ENCODE measurements at regions not wholly inside any gene's neighbourhood (a gene's known extent, or its start where the extent isn't known, plus 50 kb on each side); places are given as distances from the start of the nearest gene placed in this dataset.
A peak's percentile ranks its signal among the peaks of the same experiment; 100 is the strongest.

DNA sequence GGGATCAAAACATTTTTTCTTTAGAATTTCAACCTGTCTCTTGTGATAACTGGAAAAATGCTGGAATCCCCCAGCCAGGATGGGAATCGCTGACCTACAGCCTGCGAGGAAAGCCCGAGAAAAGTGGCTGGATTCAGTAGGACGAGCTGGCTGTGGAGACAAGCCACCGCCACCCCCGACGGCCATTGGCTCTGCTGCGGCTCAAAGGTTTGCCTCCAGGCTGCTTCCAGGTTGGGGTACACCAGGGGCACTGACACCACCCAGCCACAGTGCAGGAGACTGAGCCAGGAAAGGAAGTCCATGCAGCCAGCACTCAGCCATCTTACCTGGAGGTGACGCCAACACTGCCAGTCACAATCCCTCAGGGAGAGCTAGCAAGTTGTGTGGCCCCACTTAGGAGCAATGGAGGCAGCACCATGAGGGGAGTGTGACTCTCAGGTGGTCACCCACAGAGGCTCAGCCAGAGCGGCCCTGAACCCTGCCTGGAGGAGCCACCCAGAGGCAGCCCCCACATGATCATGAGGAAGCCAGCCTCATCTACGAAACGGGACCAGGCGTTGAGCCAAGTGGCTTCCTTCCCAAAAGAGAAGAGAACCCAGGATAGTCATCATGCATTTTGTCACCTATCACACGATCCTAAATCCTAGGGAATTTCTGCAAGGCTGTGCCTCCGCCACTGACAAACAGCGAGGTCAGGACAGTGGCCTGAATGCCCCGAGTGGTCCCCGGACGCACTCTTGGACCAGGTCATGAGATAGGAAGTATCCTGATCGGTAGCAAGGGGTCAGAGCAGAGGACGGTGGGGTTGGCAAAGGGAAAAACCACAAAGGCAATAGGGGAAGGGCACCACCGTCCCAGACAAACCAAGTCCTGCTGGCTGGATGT is 84.8 kb downstream of the RBFOX3 start:
- Mint-ChIP-seq H3K36me3 (no peaks in the 10 kb centered on the region), H3K27me3 (peaks cover 2 to 52% (median 34%) of the 10 kb centered on the region in 5 donors), H3K4me3 (no peak overlapping the region), H3K27ac (no peak overlapping the region), H3K4me1 (no peaks in the 10 kb centered on the region), H3K9me3 (peaks cover 0 to 2% (median 0%) of the 10 kb centered on the region in 9 donors)
- DNase-seq (no peak), ATAC-seq (no peak)
- POLR2A ChIA-PET: no interaction called here

DNA sequence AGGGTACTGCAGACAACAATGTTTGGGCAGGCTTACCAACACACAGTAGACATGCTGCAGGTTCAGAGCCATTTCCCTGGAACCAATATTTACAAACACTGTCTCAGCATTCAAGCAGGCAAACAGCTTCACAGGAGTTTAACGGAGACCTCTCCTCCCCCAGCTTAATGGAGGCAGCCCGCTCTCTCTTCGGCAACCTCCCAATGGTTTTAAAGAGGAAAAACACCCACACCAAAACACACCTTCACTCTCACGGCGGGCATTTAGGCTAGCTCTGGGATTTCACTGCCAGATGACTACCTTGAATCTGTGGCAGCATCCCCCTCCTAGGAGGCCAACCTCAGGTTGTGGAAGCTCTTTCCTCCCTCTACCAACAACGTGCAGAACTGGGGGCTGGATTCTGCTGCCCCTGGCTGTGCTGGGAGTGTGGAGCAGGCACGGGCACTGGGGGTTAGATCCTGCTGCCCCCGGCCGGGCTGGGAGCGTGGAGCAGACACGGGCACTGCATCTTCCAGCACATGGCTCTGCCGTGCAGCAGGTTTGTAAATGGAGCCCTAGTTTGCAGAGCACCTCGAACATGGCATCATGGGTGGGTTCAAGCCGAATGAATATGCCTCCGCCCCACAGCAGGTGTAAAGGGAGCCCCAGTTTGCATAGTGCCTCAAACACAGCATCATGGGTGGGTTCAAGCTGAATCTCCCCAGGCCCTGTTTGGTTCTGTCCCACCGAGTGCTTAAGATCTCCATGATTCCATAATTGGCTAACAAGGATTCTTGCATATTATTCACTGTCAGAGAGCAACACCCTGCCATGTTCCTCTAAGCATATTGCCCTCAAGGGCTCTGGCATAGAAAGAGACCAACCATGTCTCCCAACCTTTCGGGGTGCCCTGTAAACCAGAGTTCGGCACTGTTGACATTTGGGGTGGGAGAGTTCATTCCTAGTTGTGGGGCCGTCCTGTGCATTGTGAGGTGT is 86.4 kb downstream of the RBFOX3 start:
- peaks cover 2 to 40% (median 27%) of the 10 kb centered on the region in 5 donors for H3K27me3 Mint-ChIP-seq
- no peaks in the 10 kb centered on the region for H3K36me3 Mint-ChIP-seq
- H3K9me3 Mint-ChIP-seq: peaks cover 0 to 2% (median 0%) of the 10 kb centered on the region in 9 donors
- no peak overlapping the region for H3K27ac Mint-ChIP-seq
- no peak overlapping the region for H3K4me3 Mint-ChIP-seq
- POLR2A ChIA-PET: no interaction called here
- no peaks in the 10 kb centered on the region for H3K4me1 Mint-ChIP-seq
- DNase-seq (no peak), ATAC-seq (no peak)

DNA sequence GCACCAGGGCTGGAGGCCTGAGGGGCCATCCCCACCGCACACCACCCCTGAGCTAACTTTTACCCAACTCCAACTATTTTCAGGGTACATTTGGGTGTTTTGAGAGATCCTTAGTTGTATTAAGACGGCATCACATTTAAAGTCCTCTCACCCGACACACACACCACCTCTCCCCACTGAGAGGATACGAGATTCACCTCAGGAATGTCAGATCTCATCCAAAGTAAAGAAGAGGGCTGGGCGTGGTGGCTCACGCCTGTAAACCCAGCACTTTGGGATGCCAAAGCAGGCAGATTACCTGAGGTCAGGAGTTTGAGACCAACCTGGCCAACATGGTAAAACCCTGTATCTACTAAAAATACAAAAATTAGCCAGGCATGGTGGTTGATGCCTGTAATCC is 88.4 kb downstream of the RBFOX3 start:
- peaks cover 5 to 45% (median 26%) of the 10 kb centered on the region in 5 donors for H3K27me3 Mint-ChIP-seq
- no peak overlapping the region for H3K4me3 Mint-ChIP-seq
- POLR2A ChIA-PET: no interaction called here
- no peaks in the 10 kb centered on the region for H3K4me1 Mint-ChIP-seq
- no peaks in the 10 kb centered on the region for H3K36me3 Mint-ChIP-seq
- H3K9me3 Mint-ChIP-seq: peaks cover 0 to 2% (median 0%) of the 10 kb centered on the region in 9 donors
- no peak overlapping the region for H3K27ac Mint-ChIP-seq
- DNase-seq (no peak), ATAC-seq (no peak)

DNA sequence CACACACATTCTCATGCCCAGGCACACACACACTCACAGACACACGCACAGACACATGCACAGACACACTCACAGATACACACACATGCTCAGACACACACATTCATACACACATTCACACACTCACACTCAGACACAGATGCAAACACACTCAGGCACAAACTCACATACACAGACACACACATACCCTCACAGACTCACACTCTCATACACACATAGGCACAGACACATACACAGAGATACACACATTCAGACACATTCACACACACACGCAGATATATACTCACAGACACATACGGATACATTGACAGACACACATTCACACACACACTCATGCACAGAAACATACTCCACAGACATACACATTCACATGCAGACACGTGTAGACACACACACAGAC is 89.6 kb downstream of the RBFOX3 start:
- no peak for ATAC-seq
- no peaks in the 10 kb centered on the region for H3K4me1 Mint-ChIP-seq
- POLR2A ChIA-PET: no interaction called here
- no peak for DNase-seq
- no peaks in the 10 kb centered on the region for H3K36me3 Mint-ChIP-seq
- H3K4me3 Mint-ChIP-seq: no peak overlapping the region
- H3K9me3 Mint-ChIP-seq: peaks cover 0 to 2% (median 0%) of the 10 kb centered on the region in 9 donors
- H3K27me3 Mint-ChIP-seq: peaks cover 5 to 47% (median 27%) of the 10 kb centered on the region in 5 donors
- no peak overlapping the region for H3K27ac Mint-ChIP-seq

DNA sequence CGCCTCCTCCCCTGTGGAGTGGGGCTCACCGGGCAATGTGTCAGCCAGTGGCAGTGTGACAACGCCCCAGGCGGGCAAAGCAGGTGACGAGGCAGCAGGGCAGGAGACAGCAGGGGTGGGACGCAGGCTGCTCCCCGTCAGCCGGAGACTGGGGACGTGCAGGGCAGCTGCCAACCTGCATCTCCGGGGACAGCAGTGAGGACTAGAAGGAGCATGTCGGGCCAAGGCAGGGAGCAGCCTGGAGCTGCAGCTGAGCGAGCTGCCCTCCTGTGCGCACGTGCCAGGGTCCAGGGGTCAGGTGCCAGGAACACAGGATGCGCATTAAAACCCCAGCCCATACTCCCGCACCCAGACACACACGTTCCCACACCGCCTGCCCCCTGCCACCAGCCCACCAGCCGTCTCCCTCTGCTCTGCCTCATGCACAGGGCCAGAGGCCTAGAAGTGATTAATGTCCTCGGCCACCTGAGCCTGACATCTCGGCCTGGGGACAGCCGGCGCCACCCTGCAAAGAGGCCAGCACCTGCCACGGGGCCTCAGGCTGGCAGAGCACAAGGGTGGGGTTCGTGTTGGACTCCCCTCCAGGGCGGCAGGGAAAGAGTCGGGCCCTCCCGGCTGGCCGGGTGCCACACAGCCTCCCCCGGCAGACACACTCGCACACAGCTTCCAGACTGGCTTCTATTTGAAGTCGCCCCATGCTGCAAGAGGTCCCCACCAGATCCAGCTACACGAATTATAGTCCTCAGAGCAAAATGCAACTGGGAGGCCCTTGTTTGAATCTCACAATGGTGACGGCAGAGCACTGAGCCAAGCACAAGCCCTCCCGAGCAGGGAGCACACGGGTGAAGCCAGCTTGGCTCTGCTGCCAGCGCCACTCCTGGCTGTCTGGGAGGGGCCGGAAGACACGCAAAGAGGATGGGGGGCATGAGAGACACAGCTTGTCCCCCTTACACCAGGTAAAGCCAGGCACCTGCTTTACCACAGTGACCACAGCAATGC is 90.4 kb downstream of the RBFOX3 start:
- no peaks in the 10 kb centered on the region for H3K36me3 Mint-ChIP-seq
- peaks cover 8 to 45% (median 27%) of the 10 kb centered on the region in 5 donors for H3K27me3 Mint-ChIP-seq
- ATAC-seq: no peak
- no peak overlapping the region for H3K27ac Mint-ChIP-seq
- DNase-seq: no peak
- POLR2A ChIA-PET: no interaction called here
- H3K9me3 Mint-ChIP-seq: peaks cover 0 to 4% (median 0%) of the 10 kb centered on the region in 9 donors
- H3K4me1 Mint-ChIP-seq: no peaks in the 10 kb centered on the region
- no peak overlapping the region for H3K4me3 Mint-ChIP-seq

DNA sequence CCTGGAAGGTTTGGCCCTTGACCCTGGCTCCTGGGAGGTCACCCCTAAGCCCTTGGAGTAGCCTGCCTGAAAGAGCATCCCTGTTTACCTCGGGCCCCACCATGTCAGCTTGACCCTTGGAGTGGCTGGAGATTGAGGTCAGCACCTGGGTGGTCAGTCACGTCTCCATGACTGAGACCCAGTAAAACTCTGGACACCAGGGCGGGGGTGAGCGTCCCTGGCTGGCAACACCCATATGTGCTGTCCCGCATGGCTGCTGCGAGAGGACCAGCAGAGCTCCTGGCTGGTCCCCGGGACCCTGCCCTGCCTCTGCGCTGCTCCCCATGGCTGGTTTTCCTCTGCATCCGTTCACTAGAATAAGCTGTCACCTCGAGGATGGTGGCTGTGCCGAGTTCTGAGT is 91.2 kb downstream of the RBFOX3 start:
- peaks cover 8 to 43% (median 28%) of the 10 kb centered on the region in 5 donors for H3K27me3 Mint-ChIP-seq

DNA sequence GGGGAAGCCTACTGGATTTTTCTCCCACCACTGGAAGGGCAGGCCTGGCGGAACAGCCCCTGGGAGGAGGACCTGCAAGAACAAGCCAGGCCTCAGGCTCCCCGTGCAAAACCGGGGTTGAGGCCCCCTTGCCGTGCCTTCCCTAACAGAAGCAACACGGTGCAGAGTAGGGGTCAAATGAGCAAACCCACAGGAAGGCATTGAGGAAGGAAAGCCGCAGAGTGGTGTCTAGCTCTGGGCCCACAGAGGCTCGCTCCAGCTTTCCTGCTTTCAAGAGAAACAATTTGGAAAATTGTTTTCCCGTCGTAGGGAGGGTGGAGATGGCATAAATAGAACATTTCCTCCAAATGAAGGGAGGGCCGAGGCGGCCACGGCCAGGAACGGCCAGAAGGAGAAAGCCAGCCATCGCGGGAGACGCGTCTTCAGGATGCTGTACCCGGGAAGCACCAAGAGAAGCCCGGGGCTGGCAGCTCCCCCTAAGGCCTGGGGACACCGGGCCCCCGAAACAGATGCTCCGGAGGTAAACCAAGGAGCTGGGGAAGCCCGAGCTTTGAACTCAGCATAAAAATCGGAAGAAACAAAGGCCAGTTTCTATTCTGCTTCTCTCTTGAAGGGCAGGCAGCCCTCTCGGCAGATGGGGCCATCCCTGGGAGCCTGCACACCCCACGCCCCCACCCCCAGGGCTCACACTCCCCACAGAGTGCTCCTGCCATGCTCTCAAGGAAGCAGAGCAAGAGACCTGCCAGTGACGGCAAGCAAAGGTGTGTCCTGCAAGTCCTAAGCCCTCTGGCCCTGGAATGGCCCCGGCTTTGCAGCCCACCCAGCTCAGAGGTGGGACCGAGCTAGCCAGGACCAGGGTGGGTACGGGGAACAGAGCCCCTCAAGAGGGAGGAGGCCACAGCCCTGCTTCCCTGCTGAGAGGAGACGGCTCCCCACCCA is 92.0 kb downstream of the RBFOX3 start:
- POLR2A ChIA-PET: no interaction called here
- DNase-seq: no peak

More for the DNA sequence above, 91.2 kb downstream of the RBFOX3 start:
- no peak overlapping the region for H3K4me3 Mint-ChIP-seq
- DNase-seq (no peak), ATAC-seq (no peak)
- H3K36me3 Mint-ChIP-seq: no peaks in the 10 kb centered on the region
- no peaks in the 10 kb centered on the region for H3K4me1 Mint-ChIP-seq
- POLR2A ChIA-PET: no interaction called here
- peaks cover 0 to 4% (median 0%) of the 10 kb centered on the region in 9 donors for H3K9me3 Mint-ChIP-seq
- H3K27ac Mint-ChIP-seq: no peak overlapping the region

DNA sequence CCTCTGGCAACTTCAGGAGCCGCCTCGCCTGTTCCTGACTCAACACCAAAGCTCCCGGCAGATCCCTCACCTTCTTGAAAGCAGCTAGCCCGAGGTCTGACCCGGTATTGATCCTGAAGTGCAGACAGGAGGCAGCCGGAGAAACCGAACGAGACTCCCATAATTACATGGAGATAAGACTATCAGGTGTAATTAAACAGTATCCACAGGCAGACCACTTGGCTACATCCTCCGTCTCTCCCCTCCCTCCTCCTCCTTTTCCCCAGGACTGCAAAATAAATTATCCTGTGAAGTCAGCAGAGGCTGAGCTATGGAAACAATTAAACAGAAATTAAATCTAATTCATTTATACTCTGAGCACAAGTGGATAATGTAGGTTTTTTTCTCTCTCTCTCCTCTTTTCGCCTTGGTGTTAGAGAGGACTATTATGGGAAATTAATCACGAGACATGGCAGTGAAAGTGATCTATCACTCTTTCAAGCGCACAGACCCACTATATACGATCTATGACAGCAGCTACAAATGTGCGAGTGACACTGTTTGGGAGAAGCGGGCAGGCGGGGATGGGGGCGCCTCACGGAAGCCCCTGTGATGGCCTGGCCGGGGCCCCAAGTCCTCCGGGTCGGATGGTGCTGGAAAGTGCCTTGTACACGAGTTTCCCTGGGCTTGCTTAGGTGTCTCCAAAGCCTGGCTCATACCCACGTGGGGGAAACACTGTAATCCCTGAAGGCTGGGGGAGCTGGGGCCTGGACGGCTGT is 92.8 kb downstream of the RBFOX3 start:
- no peaks in the 10 kb centered on the region for H3K36me3 Mint-ChIP-seq
- peaks cover 8 to 37% (median 28%) of the 10 kb centered on the region in 5 donors for H3K27me3 Mint-ChIP-seq
- ATAC-seq (no peak), DNase-seq (no peak)
- POLR2A ChIA-PET: no interaction called here
- peak overlapping the region in 1 of 10 donors; percentile 49 for H3K27ac Mint-ChIP-seq
- no peak overlapping the region for H3K4me3 Mint-ChIP-seq
- H3K4me1 Mint-ChIP-seq: no peaks in the 10 kb centered on the region
- peaks cover 0 to 6% (median 0%) of the 10 kb centered on the region in 9 donors for H3K9me3 Mint-ChIP-seq

More for the DNA sequence above, 92.0 kb downstream of the RBFOX3 start:
- no peaks in the 10 kb centered on the region for H3K36me3 Mint-ChIP-seq
- H3K27me3 Mint-ChIP-seq: peaks cover 8 to 40% (median 28%) of the 10 kb centered on the region in 5 donors
- no peak for ATAC-seq
- H3K4me3 Mint-ChIP-seq: no peak overlapping the region
- peaks cover 0 to 7% (median 0%) of the 10 kb centered on the region in 9 donors for H3K9me3 Mint-ChIP-seq
- no peak overlapping the region for H3K27ac Mint-ChIP-seq
- H3K4me1 Mint-ChIP-seq: no peaks in the 10 kb centered on the region

DNA sequence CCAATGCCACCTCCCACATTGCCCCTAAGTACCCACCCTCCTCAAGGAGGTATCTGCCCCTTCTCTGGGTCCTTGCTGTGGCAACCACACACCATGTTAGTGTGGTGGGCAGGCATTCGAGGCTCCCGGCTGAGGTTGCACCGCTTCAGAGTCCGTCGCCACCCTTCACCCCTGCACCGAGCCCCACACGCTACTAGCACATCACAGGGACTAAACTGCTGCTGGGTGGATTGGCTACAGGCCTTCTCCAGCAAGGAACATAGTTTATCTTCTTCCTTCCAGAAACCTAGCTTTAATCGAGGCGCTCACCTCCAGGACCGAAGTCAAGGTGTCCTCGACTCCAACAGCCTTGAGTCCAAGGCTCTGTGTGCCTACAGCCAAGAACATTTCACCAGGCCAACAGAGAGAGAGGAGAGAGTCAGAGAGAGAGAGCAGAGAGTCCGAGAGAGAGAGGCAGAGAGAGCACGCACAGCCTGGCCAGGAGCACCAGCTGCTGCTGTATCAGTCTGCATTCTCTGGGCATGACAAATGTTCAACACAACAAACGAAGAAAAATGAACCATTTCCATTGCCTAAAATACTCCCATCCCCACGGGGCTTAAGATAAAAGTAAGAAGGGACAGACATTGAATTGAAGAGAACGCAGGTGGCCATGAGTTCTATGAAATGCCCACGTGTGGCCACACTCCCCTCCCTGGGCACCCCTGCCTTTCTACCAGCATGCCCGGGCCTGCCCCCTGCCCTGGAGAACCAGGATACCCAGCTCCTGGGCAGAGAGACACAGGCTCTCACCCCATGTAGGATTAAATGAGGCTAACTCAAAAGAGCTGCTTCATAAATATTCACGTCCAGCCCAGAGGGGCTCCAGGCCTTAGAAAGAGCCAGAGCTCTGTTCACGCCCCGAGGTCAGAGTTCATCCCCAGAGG is 94.9 kb downstream of the RBFOX3 start:
- no peaks in the 10 kb centered on the region for H3K4me1 Mint-ChIP-seq
- H3K27ac Mint-ChIP-seq: no peak overlapping the region
- H3K9me3 Mint-ChIP-seq: peaks cover 0 to 5% (median 0%) of the 10 kb centered on the region in 9 donors
- ATAC-seq (no peak), DNase-seq (no peak)
- peaks cover 8 to 35% (median 28%) of the 10 kb centered on the region in 5 donors for H3K27me3 Mint-ChIP-seq
- H3K4me3 Mint-ChIP-seq: no peak overlapping the region
- POLR2A ChIA-PET: no interaction called here
- H3K36me3 Mint-ChIP-seq: no peaks in the 10 kb centered on the region

DNA sequence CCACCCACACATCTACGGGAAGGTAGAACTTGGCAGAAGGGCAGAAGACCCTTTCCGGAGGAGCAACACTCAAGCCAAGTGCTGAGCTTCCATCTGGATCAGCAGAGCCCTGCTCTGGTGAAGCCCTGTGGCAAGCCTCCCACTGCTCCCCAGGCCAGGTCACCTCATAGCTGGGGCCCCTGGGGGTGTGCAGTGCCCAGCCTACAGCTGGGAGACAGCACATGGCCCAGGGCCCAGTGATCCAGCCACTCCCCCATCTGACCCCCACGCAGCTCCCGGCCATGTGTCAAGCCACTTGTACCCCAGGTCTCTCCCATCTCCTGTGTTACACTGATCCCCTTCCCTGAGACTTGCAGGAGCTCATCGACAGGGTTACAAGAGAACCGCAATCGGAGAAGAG is 95.7 kb downstream of the RBFOX3 start:
- no peaks in the 10 kb centered on the region for H3K36me3 Mint-ChIP-seq

More for the DNA sequence above, 95.7 kb downstream of the RBFOX3 start:
- Mint-ChIP-seq H3K27ac (no peak overlapping the region), H3K4me3 (no peak overlapping the region), H3K4me1 (no peaks in the 10 kb centered on the region), H3K27me3 (peaks cover 8 to 36% (median 28%) of the 10 kb centered on the region in 5 donors), H3K9me3 (peaks cover 0 to 5% (median 0%) of the 10 kb centered on the region in 9 donors)
- DNase-seq (no peak), ATAC-seq (no peak)
- POLR2A ChIA-PET: no interaction called here

All from naive thymus-derived CD8-positive, alpha-beta T cell (primary cell).